Gastrocnemius medialis (tissue), 4 donors: ENCODE measurements at regions not wholly inside any gene's neighbourhood (a gene's known extent, or its start where the extent isn't known, plus 50 kb on each side); places are given as distances from the start of the nearest gene placed in this dataset.

Source experiments
- POLR2A ChIP-seq, 2 donors: fragments of 450-650 bp; IDR thresholded peaks; one replicate each; pipeline ENCODE4 v1.6.1; 2017; ENCODE audit warnings: antibody characterized with exemption in 2 of 2, mild to moderate bottlenecking in 2 of 2, moderate library complexity in 2 of 2
- TF ChIP-seq, protein P1 (sequence below), 5 experiments: fragments of 450-650 bp in 3 of 5; fragments of 200-600 bp in 2 of 5; sonication (generic) in 2 of 5; IDR thresholded peaks in 4 of 5; conservative IDR thresholded peaks in 1 of 5; 1 replicate in 4 of 5; 2 replicates in 1 of 5; pipeline ENCODE4 v1.5.1; 2016 to 2019; ENCODE audit warnings: antibody characterized with exemption in 5 of 5, mild to moderate bottlenecking in 3 of 5, moderate library complexity in 3 of 5

DNA sequence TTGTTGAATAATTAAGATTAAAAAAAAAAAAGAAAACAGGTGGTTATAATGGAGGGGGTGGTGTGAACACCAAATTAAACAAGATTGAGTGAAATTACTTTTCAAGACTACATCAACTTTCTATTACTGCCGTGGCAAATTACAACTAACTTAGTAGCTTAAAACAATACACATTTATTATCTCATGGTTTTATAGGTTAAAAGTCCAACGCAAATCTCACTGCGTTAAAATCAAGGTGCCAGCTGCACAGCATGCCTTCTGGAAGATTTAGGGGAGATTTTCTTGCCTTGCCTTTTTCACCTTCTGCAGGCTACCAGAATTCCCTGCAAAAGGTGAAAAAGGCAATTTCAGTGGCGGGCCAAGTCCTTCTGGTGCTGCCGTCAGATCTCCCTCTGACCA lies 58.5 kb downstream of the ATXN3L start:
- TF ChIP-seq, protein P1, sequence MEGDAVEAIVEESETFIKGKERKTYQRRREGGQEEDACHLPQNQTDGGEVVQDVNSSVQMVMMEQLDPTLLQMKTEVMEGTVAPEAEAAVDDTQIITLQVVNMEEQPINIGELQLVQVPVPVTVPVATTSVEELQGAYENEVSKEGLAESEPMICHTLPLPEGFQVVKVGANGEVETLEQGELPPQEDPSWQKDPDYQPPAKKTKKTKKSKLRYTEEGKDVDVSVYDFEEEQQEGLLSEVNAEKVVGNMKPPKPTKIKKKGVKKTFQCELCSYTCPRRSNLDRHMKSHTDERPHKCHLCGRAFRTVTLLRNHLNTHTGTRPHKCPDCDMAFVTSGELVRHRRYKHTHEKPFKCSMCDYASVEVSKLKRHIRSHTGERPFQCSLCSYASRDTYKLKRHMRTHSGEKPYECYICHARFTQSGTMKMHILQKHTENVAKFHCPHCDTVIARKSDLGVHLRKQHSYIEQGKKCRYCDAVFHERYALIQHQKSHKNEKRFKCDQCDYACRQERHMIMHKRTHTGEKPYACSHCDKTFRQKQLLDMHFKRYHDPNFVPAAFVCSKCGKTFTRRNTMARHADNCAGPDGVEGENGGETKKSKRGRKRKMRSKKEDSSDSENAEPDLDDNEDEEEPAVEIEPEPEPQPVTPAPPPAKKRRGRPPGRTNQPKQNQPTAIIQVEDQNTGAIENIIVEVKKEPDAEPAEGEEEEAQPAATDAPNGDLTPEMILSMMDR (IDR thresholded peaks at IDR 0.05 in 4 of 5, conservative IDR thresholded peaks at IDR 0.05 in 1 of 5) = no peak
- no peak for TF ChIP-seq POLR2A (IDR thresholded peaks at IDR 0.05)
